GM12892 (cell line): ENCODE measurements at regions not wholly inside any gene's neighbourhood (a gene's known extent, or its start where the extent isn't known, plus 50 kb on each side); places are given as distances from the start of the nearest gene placed in this dataset.

ENCODE experiments used
- POLR2A ChIP-seq: IDR thresholded peaks from 2 replicates; pipeline ENCODE4 v1.6.1; 2011; ENCODE audit warnings: low read depth, low read length, control low read depth
- POLR2AphosphoS5 ChIP-seq: IDR thresholded peaks from 2 replicates; pipeline ENCODE4 v1.6.1; 2011; ENCODE audit warnings: low read depth, low read length, control low read depth

DNA sequence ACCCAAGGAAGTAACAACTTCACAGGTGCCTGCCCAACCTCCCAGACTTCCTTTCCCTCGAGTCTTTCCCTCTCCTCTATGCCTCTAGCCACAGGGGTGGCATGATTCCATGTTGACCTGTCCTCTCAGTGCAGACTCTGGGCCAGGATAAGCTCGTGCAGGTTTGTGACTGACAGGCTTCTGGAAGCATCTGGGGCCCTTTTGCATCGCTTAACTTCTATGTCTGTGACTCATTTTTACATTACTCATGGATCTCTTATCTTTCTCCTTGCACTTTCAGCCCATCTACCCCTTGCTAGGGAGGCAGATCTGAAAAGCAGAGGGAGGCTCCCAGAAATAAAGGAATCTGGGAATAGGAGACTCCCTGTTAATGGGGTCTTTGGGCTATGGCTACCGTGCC is 98.5 kb upstream of the RIOK3 start:
- TF ChIP-seq POLR2A (no peak), POLR2AphosphoS5 (no peak)
